NCI-H510A (cell line): ENCODE measurements at regions not wholly inside any gene's neighbourhood (a gene's known extent, or its start where the extent isn't known, plus 50 kb on each side); places are given as distances from the start of the nearest gene placed in this dataset.

ENCODE experiments used
- DNase-seq: peaks from one replicate; lab custom pipeline; 2025; lab: John Stamatoyannopoulos, UW

GRCh38 chr18:53753601-53754000 lies 470.9 kb downstream of the MBD2 start:
- DNase-seq, result no peak

GRCh38 chr18:53752781-53753367 lies 471.6 kb downstream of the MBD2 start:
- no peak for DNase-seq

- no peak for DNase-seq
These were observed 474.7 kb downstream of the MBD2 start for GRCh38 chr18:53749766-53750165.

GRCh38 chr18:53747663-53748160 lies 476.8 kb downstream of the MBD2 start:
- no peak for DNase-seq

GRCh38 chr18:53747210-53747609 lies 477.3 kb downstream of the MBD2 start:
- DNase-seq, result no peak

GRCh38 chr18:53745986-53746385 lies 478.5 kb downstream of the MBD2 start:
- no peak for DNase-seq

- DNase-seq, result no peak
These were observed 479.1 kb downstream of the MBD2 start for GRCh38 chr18:53745224-53745967.

- DNase-seq, result no peak
These were observed 484.8 kb downstream of the MBD2 start for GRCh38 chr18:53739700-53740099.

GRCh38 chr18:53735526-53735925 lies 488.9 kb downstream of the MBD2 start:
- no peak for DNase-seq

- no peak for DNase-seq
These were observed 509.1 kb downstream of the MBD2 start for GRCh38 chr18:53715243-53715853.

GRCh38 chr18:53710080-53710479 lies 514.4 kb downstream of the MBD2 start:
- no peak for DNase-seq

GRCh38 chr18:53702480-53702879 lies 522.0 kb downstream of the MBD2 start:
- no peak for DNase-seq

GRCh38 chr18:53701697-53702096 lies 522.8 kb downstream of the MBD2 start:
- DNase-seq, result peak; percentile 13

- peak; percentile 36 for DNase-seq
These were observed 525.6 kb downstream of the MBD2 start for GRCh38 chr18:53698907-53699306.

GRCh38 chr18:53689886-53690285 lies 534.6 kb downstream of the MBD2 start:
- DNase-seq, result no peak

- DNase-seq, result no peak
These were observed 537.5 kb downstream of the MBD2 start for GRCh38 chr18:53686965-53687364.

- DNase-seq, result no peak
These were observed 541.7 kb downstream of the MBD2 start for GRCh38 chr18:53682796-53683195.

GRCh38 chr18:53677480-53677879 lies 547.0 kb downstream of the MBD2 start:
- no peak for DNase-seq

GRCh38 chr18:53665701-53666100 lies 558.8 kb downstream of the MBD2 start:
- DNase-seq, result no peak

- DNase-seq, result no peak
These were observed 559.9 kb downstream of the MBD2 start for GRCh38 chr18:53664575-53664974.

- DNase-seq, result no peak
These were observed 564.2 kb downstream of the MBD2 start for GRCh38 chr18:53660306-53660705.

GRCh38 chr18:53657257-53657656 lies 567.2 kb downstream of the MBD2 start:
- no peak for DNase-seq

GRCh38 chr18:53649621-53650020 lies 574.8 kb downstream of the MBD2 start:
- DNase-seq, result no peak
